Panc1 (cell line): ENCODE measurements at regions not wholly inside any gene's neighbourhood (a gene's known extent, or its start where the extent isn't known, plus 50 kb on each side); places are given as distances from the start of the nearest gene placed in this dataset.
"Not testable (repeated sequence)": the region's sequence is repeated elsewhere in the genome, so short reads cannot be mapped to it uniquely, and the experiment has no call there.

Source experiments
- ATAC-seq: fragments of 200-7000 bp; cut with Tn5 transposase; 2 replicates; pipeline ENCODE4 v1.9.1; 2020; ENCODE audit warnings: mild to moderate bottlenecking, moderate library complexity
- BruUV-seq: library from RNA; stranded (reverse); fragments of 400-500 nt; replicated peaks from 2 replicates; lab custom pipeline; 2021; lab: Mats Ljungman, UMichigan
- CTCF ChIA-PET: fragments of 300-600 bp; sonication (Branson Sonifier 250); formaldehyde crosslinking; loops from one replicate; lab custom pipeline; 2022; ENCODE audit warnings: antibody characterized with exemption; lab: Charles Lee
- POLR2A ChIA-PET: fragments of 300-600 bp; sonication (Branson Sonifier 250); formaldehyde crosslinking; loops from one replicate; lab custom pipeline; 2022; ENCODE audit warnings: antibody characterized with exemption; lab: Charles Lee
- DNase-seq: peaks from one replicate; pipeline ENCODE4 v3.0.0-alpha.2; 2010; ENCODE audit warnings: low read depth, low spot score
- H3K27ac ChIP-seq: 2 replicates; pipeline ENCODE4 v1.5.1; 2011; ENCODE audit warnings: mild to moderate bottlenecking, low read length, inconsistent platforms
- H3K27me3 ChIP-seq: fragments of 200-500 bp; sonication (Bioruptor generic); 2 replicates; pipeline ENCODE4 v1.6.0; 2014; ENCODE audit warnings: low read length, inconsistent platforms; ENCODE audit not compliant: control insufficient read depth, insufficient read depth
- H3K36me3 ChIP-seq: fragments of 200-500 bp; sonication (Bioruptor generic); 2 replicates; pipeline ENCODE4 v1.5.1; 2014; ENCODE audit warnings: inconsistent platforms, mild to moderate bottlenecking, low read length, moderate library complexity; ENCODE audit not compliant: control insufficient read depth, insufficient read depth
- H3K4me1 ChIP-seq: 2 replicates; pipeline ENCODE4 v1.5.1; 2011; ENCODE audit warnings: inconsistent platforms, mild to moderate bottlenecking, low read length, moderate library complexity; ENCODE audit not compliant: control insufficient read depth, insufficient read depth
- H3K4me3 ChIP-seq, 2 experiments: 2 replicates each; pipeline ENCODE4 v1.5.1; 2011 to 2012; ENCODE audit warnings: low read depth in 2 of 2, low read length in 2 of 2, mild to moderate bottlenecking in 2 of 2, inconsistent platforms in 1 of 2, moderate library complexity in 1 of 2
- H3K9me3 ChIP-seq: fragments of 200-500 bp; sonication (Bioruptor generic); 2 replicates; pipeline ENCODE4 v1.5.1; 2014; ENCODE audit warnings: low read depth, mild to moderate bottlenecking, inconsistent platforms, low read length, moderate library complexity; ENCODE audit not compliant: control insufficient read depth, insufficient read depth
- CTCF ChIP-seq: fragments of 450-650 bp; IDR thresholded peaks from 2 replicates; pipeline ENCODE4 v1.5.1; 2017; ENCODE audit warnings: mild to moderate bottlenecking
- POLR2AphosphoS5 ChIP-seq: IDR thresholded peaks from 2 replicates; pipeline ENCODE4 v1.6.1; 2012; ENCODE audit warnings: mild to moderate bottlenecking, low read depth, low read length, moderate library complexity
- SIN3A ChIP-seq: IDR thresholded peaks from 2 replicates; pipeline ENCODE4 v1.6.1; 2012; ENCODE audit warnings: low read depth, mild to moderate bottlenecking, low read length, moderate library complexity, borderline replicate concordance; ENCODE audit not compliant: insufficient read depth
- TCF7L2 ChIP-seq: IDR thresholded peaks from 2 replicates; pipeline ENCODE4 v1.6.1; 2011; ENCODE audit warnings: mild to moderate bottlenecking, low read depth, low read length, inconsistent platforms
- in situ Hi-C: cut with HindIII; loops from 2 replicates; pipeline ENCODE4 v1.10.0; 2016; ENCODE audit warnings: low sequenced_read_pairs, low pct_unique_long_range_greater_than_20kb
- intact Hi-C: fragments of 100-400 bp; cut with micrococcal nuclease; formaldehyde crosslinking; loops from one replicate; pipeline ENCODE4 v1.10.0; 2022; ENCODE audit not compliant: unreplicated experiment
- TF ChIP-seq, protein P1 (sequence below), 2 experiments: IDR thresholded peaks; 2 replicates each; pipeline ENCODE4 v1.6.1; 2011 to 2012; ENCODE audit warnings: low read depth in 2 of 2, control low read depth in 1 of 2, low read length in 1 of 2, mild to moderate bottlenecking in 1 of 2, moderate library complexity in 1 of 2; ENCODE audit not compliant: insufficient read depth in 1 of 2

- TF ChIP-seq CTCF (no peak), POLR2AphosphoS5 (no peak), SIN3A (no peak), TCF7L2 (no peak)
- TF ChIP-seq, protein P1, sequence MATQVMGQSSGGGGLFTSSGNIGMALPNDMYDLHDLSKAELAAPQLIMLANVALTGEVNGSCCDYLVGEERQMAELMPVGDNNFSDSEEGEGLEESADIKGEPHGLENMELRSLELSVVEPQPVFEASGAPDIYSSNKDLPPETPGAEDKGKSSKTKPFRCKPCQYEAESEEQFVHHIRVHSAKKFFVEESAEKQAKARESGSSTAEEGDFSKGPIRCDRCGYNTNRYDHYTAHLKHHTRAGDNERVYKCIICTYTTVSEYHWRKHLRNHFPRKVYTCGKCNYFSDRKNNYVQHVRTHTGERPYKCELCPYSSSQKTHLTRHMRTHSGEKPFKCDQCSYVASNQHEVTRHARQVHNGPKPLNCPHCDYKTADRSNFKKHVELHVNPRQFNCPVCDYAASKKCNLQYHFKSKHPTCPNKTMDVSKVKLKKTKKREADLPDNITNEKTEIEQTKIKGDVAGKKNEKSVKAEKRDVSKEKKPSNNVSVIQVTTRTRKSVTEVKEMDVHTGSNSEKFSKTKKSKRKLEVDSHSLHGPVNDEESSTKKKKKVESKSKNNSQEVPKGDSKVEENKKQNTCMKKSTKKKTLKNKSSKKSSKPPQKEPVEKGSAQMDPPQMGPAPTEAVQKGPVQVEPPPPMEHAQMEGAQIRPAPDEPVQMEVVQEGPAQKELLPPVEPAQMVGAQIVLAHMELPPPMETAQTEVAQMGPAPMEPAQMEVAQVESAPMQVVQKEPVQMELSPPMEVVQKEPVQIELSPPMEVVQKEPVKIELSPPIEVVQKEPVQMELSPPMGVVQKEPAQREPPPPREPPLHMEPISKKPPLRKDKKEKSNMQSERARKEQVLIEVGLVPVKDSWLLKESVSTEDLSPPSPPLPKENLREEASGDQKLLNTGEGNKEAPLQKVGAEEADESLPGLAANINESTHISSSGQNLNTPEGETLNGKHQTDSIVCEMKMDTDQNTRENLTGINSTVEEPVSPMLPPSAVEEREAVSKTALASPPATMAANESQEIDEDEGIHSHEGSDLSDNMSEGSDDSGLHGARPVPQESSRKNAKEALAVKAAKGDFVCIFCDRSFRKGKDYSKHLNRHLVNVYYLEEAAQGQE (IDR thresholded peaks at IDR 0.05; ENCODE audit: insufficient read depth in 1 of 2, low read depth in 2 of 2, low read length in 1 of 2), result no peak
- no TSS peak for BruUV-seq
- in situ Hi-C loops (no loop called here), intact Hi-C loops (no loop called here)
- no peak overlapping the region for H3K4me3 ChIP-seq
- no peak overlapping the region for H3K27ac ChIP-seq
- ChIA-PET CTCF (no interaction called here), POLR2A (no interaction called here)
- no peaks in the 10 kb centered on the region for H3K4me1 ChIP-seq
- no peaks in the 10 kb centered on the region for H3K36me3 ChIP-seq
- H3K27me3 ChIP-seq, result no peaks in the 10 kb centered on the region
- DNase-seq (no peak), ATAC-seq (no peak)
- H3K9me3 ChIP-seq, result no peaks in the 10 kb centered on the region
Measured at GRCh38 chr5:159498630-159499029, 168.3 kb upstream of the IL12B start.

GRCh38 chr5:159502116-159502515, 171.8 kb upstream of the IL12B start:
- CTCF ChIA-PET, H3K27me3 ChIP-seq, in situ Hi-C loops, H3K4me3 ChIP-seq, H3K4me1 ChIP-seq, POLR2A ChIA-PET, ATAC-seq, H3K9me3 ChIP-seq, intact Hi-C loops, DNase-seq, H3K27ac ChIP-seq, BruUV-seq, H3K36me3 ChIP-seq: not testable (repeated sequence)

DNA sequence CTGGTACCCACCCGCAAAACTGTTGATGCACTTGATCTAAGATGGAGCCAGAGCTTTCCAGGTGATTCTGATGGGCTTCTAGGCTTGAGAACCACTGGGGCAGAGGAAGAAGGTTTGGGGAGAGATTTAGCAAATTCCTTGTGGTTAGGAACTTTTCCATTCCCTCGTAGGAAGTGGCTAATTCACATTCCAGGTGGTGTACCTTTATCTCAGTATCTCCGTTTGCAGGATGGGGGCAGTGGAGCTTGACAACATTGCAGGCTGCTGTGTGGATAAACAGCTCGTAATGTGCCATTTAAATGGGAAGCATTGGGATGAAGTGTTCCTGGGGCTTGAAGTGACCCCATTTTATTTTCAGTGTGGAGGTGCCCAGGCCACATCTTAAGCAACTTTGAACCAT, 172.9 kb upstream of the IL12B start:
- ATAC-seq, result no peak
- intact Hi-C loops, result no loop called here
- no peak for DNase-seq
- H3K27ac ChIP-seq, result no peak overlapping the region
- H3K4me3 ChIP-seq, result no peak overlapping the region
- H3K4me1 ChIP-seq, result no peaks in the 10 kb centered on the region
- H3K9me3 ChIP-seq, result no peaks in the 10 kb centered on the region
- H3K36me3 ChIP-seq, result no peaks in the 10 kb centered on the region
- no peaks in the 10 kb centered on the region for H3K27me3 ChIP-seq
- POLR2A ChIA-PET, result no interaction called here
- BruUV-seq, result no TSS peak
- TF ChIP-seq CTCF (no peak), TCF7L2 (no peak), POLR2AphosphoS5 (no peak), SIN3A (no peak)
- TF ChIP-seq, protein P1 (IDR thresholded peaks at IDR 0.05; ENCODE audit: insufficient read depth in 1 of 2, low read depth in 2 of 2, low read length in 1 of 2), result no peak
- CTCF ChIA-PET, result no interaction called here
- in situ Hi-C loops, result no loop called here
